ENCODE measurements at regions not wholly inside any gene's neighbourhood (a gene's known extent, or its start where the extent isn't known, plus 50 kb on each side); places are given as distances from the start of the nearest gene placed in this dataset.

DNA sequence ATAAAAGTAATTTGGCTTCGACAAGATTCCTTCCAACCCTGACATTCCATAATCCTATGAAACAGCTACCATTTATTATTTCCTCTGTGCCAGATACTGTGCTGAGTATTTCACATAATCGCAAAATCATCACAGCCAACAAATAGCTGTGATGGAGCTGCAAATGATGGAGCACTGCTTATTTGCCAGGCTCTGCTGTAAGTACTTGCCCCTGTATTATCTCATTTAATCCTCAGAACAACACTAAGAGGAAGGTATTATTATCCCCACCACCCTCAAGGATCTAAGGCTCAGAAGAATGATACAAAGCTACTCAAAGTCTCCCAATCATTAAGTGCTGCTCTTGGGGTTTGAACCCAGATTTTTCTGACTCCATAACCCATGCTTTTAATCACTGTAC is 145.5 kb downstream of the CCDC34 start:
- no peak for TF ChIP-seq POLR2AphosphoS5 (IDR thresholded peaks at IDR 0.05; ENCODE audit: insufficient read depth in 1 of 2, low read depth in 1 of 2)
- TF ChIP-seq, protein P1, sequence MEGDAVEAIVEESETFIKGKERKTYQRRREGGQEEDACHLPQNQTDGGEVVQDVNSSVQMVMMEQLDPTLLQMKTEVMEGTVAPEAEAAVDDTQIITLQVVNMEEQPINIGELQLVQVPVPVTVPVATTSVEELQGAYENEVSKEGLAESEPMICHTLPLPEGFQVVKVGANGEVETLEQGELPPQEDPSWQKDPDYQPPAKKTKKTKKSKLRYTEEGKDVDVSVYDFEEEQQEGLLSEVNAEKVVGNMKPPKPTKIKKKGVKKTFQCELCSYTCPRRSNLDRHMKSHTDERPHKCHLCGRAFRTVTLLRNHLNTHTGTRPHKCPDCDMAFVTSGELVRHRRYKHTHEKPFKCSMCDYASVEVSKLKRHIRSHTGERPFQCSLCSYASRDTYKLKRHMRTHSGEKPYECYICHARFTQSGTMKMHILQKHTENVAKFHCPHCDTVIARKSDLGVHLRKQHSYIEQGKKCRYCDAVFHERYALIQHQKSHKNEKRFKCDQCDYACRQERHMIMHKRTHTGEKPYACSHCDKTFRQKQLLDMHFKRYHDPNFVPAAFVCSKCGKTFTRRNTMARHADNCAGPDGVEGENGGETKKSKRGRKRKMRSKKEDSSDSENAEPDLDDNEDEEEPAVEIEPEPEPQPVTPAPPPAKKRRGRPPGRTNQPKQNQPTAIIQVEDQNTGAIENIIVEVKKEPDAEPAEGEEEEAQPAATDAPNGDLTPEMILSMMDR (IDR thresholded peaks at IDR 0.05): no peak
- no peak for TF ChIP-seq POLR2A (IDR thresholded peaks at IDR 0.05)
